IMR-90 (cell line): ENCODE measurements at regions not wholly inside any gene's neighbourhood (a gene's known extent, or its start where the extent isn't known, plus 50 kb on each side); places are given as distances from the start of the nearest gene placed in this dataset.

Experiments used
- ATAC-seq: fragments of 200-7000 bp; cut with Tn5 transposase; 2 replicates; pipeline ENCODE4 v1.9.1; 2020; ENCODE audit warnings: low read depth, mild to moderate bottlenecking, moderate library complexity
- BruUV-seq: library from RNA; stranded (reverse); fragments of 400-500 nt; replicated peaks from 2 replicates; lab custom pipeline; 2021; lab: Mats Ljungman, UMichigan
- CTCF ChIA-PET: fragments of 300-600 bp; formaldehyde crosslinking; extraction: SDS; loops from one replicate; lab custom pipeline; 2021; ENCODE audit warnings: antibody characterized with exemption; lab: Yijun Ruan, JAX
- POLR2A ChIA-PET: fragments of 300-600 bp; sonication (Branson Sonifier 250); formaldehyde crosslinking; loops from one replicate; lab custom pipeline; 2022; ENCODE audit warnings: antibody characterized with exemption; ENCODE audit not compliant: unreplicated experiment; lab: Charles Lee
- DNase-seq: peaks from one replicate; pipeline ENCODE4 v3.0.0; 2013
- H2AFZ ChIP-seq: replicated peaks from 2 replicates; pipeline ENCODE3; 2013; ENCODE audit warnings: low read length, mild to moderate bottlenecking; ENCODE audit not compliant: poor library complexity
- H2AK5ac ChIP-seq: 2 replicates; pipeline ENCODE4 v1.6.1; 2013; ENCODE audit warnings: low read depth, low read length, inconsistent platforms
- H2AK9ac ChIP-seq: replicated peaks from 2 replicates; pipeline ENCODE3; 2013; ENCODE audit warnings: mild to moderate bottlenecking, low read depth, low read length, moderate library complexity; ENCODE audit not compliant: poor library complexity
- H2BK120ac ChIP-seq: 2 replicates; pipeline ENCODE4 v1.6.1; 2013; ENCODE audit warnings: low read depth, low read length, inconsistent platforms
- H2BK15ac ChIP-seq: 3 replicates; pipeline ENCODE4 v1.6.1; 2013; ENCODE audit warnings: low read depth, low read length, inconsistent platforms
- H2BK20ac ChIP-seq: 2 replicates; pipeline ENCODE4 v1.6.1; 2013; ENCODE audit warnings: low read depth, mild to moderate bottlenecking, inconsistent platforms, low read length, moderate library complexity
- H2BK5ac ChIP-seq: 2 replicates; pipeline ENCODE4 v1.6.1; 2013; ENCODE audit warnings: mild to moderate bottlenecking, low read depth, low read length, inconsistent platforms; ENCODE audit not compliant: poor library complexity, severe bottlenecking
- H3K14ac ChIP-seq: replicated peaks from 2 replicates; pipeline ENCODE4 v1.6.1; 2013; ENCODE audit warnings: low read depth, low read length, inconsistent platforms
- H3K18ac ChIP-seq: 2 replicates; pipeline ENCODE4 v1.6.1; 2013; ENCODE audit warnings: low read depth, low read length, control low read depth
- H3K23ac ChIP-seq: 2 replicates; pipeline ENCODE4 v1.6.1; 2013; ENCODE audit warnings: low read depth, low read length, inconsistent platforms
- H3K27ac ChIP-seq: 2 replicates; pipeline ENCODE4 v1.5.1; 2013; ENCODE audit warnings: mild to moderate bottlenecking, control low read depth, low read length; ENCODE audit not compliant: insufficient read depth
- H3K27me3 ChIP-seq: 2 replicates; pipeline ENCODE4 v1.6.1; 2013; ENCODE audit warnings: low read length; ENCODE audit not compliant: control insufficient read depth, insufficient read depth
- H3K36me3 ChIP-seq: 2 replicates; pipeline ENCODE4 v1.6.1; 2013; ENCODE audit warnings: low read length, mixed read lengths; ENCODE audit not compliant: control insufficient read depth, insufficient read depth
- H3K4ac ChIP-seq: 2 replicates; pipeline ENCODE4 v1.6.1; 2013; ENCODE audit warnings: low read depth, low read length, inconsistent platforms
- H3K4me1 ChIP-seq: 2 replicates; pipeline ENCODE4 v1.6.1; 2013; ENCODE audit warnings: low read length, mixed read lengths; ENCODE audit not compliant: control insufficient read depth, insufficient read depth
- H3K4me2 ChIP-seq: 2 replicates; pipeline ENCODE4 v1.6.1; 2013; ENCODE audit warnings: low read depth, mild to moderate bottlenecking, control low read depth, low read length, moderate library complexity
- H3K4me3 ChIP-seq: 2 replicates; pipeline ENCODE4 v1.5.1; 2013; ENCODE audit warnings: low read depth, mild to moderate bottlenecking, control low read depth, low read length, moderate library complexity; ENCODE audit not compliant: insufficient read depth
- H3K56ac ChIP-seq: 2 replicates; pipeline ENCODE4 v1.6.1; 2013; ENCODE audit warnings: low read length, inconsistent platforms; ENCODE audit not compliant: insufficient read depth; ENCODE audit errors: extremely low read depth
- H3K79me1 ChIP-seq, 2 experiments: 2 replicates each; pipeline ENCODE4 v1.6.1; 2013; ENCODE audit warnings: low read length in 2 of 2, inconsistent platforms in 1 of 2, low read depth in 1 of 2
- H3K9ac ChIP-seq: 2 replicates; pipeline ENCODE4 v1.6.1; 2013; ENCODE audit warnings: low read depth, low read length, control low read depth
- H3K9me1 ChIP-seq: 2 replicates; pipeline ENCODE4 v1.6.1; 2013; ENCODE audit warnings: low read length, inconsistent platforms; ENCODE audit not compliant: insufficient read depth
- H3K9me3 ChIP-seq: 2 replicates; pipeline ENCODE4 v1.6.1; 2013; ENCODE audit warnings: low read length; ENCODE audit not compliant: control insufficient read depth, insufficient read depth
- H4K20me1 ChIP-seq: 2 replicates; pipeline ENCODE4 v1.6.1; 2013; ENCODE audit warnings: low read length, inconsistent platforms; ENCODE audit not compliant: insufficient read depth
- H4K5ac ChIP-seq: 2 replicates; pipeline ENCODE4 v1.6.1; 2013; ENCODE audit warnings: mild to moderate bottlenecking, low read depth, low read length, control low read depth
- H4K8ac ChIP-seq, 2 experiments: 2 replicates each; pipeline ENCODE4 v1.6.1; 2013; ENCODE audit warnings: low read depth in 2 of 2, low read length in 2 of 2, control low read depth in 1 of 2, inconsistent platforms in 1 of 2
- H4K91ac ChIP-seq: 2 replicates; pipeline ENCODE4 v1.6.1; 2013; ENCODE audit warnings: low read depth, low read length, inconsistent platforms; ENCODE audit not compliant: insufficient read depth
- BHLHE40 ChIP-seq: fragments of 150-350 bp; IDR thresholded peaks from 2 replicates; pipeline ENCODE4 v1.6.1; 2016; ENCODE audit warnings: mild to moderate bottlenecking, low read depth, low read length
- CEBPB ChIP-seq: IDR thresholded peaks from 2 replicates; pipeline ENCODE4 v1.6.1; 2012; ENCODE audit warnings: low read depth, low read length, improper control_type of control experiment
- CHD1 ChIP-seq: IDR thresholded peaks from 2 replicates; pipeline ENCODE4 v1.6.1; 2012; ENCODE audit warnings: low read depth, low read length, improper control_type of control experiment
- FOS ChIP-seq: fragments of 150-350 bp; IDR thresholded peaks from 2 replicates; pipeline ENCODE4 v1.6.1; 2016; ENCODE audit warnings: low read depth, low read length
- MAFK ChIP-seq: IDR thresholded peaks from 2 replicates; pipeline ENCODE4 v1.6.1; 2012; ENCODE audit warnings: low read depth, low read length, improper control_type of control experiment
- MAZ ChIP-seq: IDR thresholded peaks from 2 replicates; pipeline ENCODE4 v1.6.1; 2012; ENCODE audit warnings: low read depth, mild to moderate bottlenecking, low read length, improper control_type of control experiment, moderate library complexity, borderline replicate concordance
- MXI1 ChIP-seq: IDR thresholded peaks from 2 replicates; pipeline ENCODE4 v1.6.1; 2012; ENCODE audit warnings: low read depth, mild to moderate bottlenecking, low read length, moderate library complexity, borderline replicate concordance
- NFE2L2 ChIP-seq: fragments of 150-350 bp; IDR thresholded peaks from 2 replicates; pipeline ENCODE4 v1.6.1; 2016; ENCODE audit warnings: low read depth, mild to moderate bottlenecking, low read length
- POLR2A ChIP-seq: IDR thresholded peaks from 2 replicates; pipeline ENCODE4 v1.6.1; 2012; ENCODE audit warnings: mild to moderate bottlenecking, low read depth, low read length
- RAD21 ChIP-seq: IDR thresholded peaks from 2 replicates; pipeline ENCODE4 v1.6.1; 2012; ENCODE audit warnings: low read length, improper control_type of control experiment
- RCOR1 ChIP-seq: IDR thresholded peaks from 2 replicates; pipeline ENCODE4 v1.6.1; 2012; ENCODE audit warnings: mild to moderate bottlenecking, low read length, improper control_type of control experiment; ENCODE audit not compliant: insufficient replicate concordance
- SMC3 ChIP-seq: fragments of 150-350 bp; IDR thresholded peaks from 2 replicates; pipeline ENCODE4 v1.6.1; 2016; ENCODE audit warnings: low read depth, mild to moderate bottlenecking, antibody characterized with exemption, low read length, moderate library complexity
- USF2 ChIP-seq: fragments of 150-350 bp; IDR thresholded peaks from 2 replicates; pipeline ENCODE4 v1.6.1; 2017; ENCODE audit warnings: mild to moderate bottlenecking, antibody characterized with exemption, low read length, low read depth
- WGBS, 2 experiments: methylation state at CpG; one replicate each; pipeline versions ENCODE4 v1.1.5 to v1.1.7; 2013; ENCODE audit warnings: missing lambda C conversion rate in 2 of 2; ENCODE audit not compliant: insufficient read length in 1 of 2; ENCODE audit errors: extremely low coverage in 2 of 2; 5-methylcytosine and 5-hydroxymethylcytosine counted together
- dilution Hi-C: fragments of 300-500 bp; cut with HindIII; formaldehyde crosslinking; loops from one replicate; pipeline ENCODE4 v1.14.3; 2018; ENCODE audit warnings: low sequenced_read_pairs; ENCODE audit not compliant: unreplicated experiment
- in situ Hi-C: fragments of 300-500 bp; cut with MboI; formaldehyde crosslinking; loops from 3 replicates; pipeline ENCODE4 v1.14.3; 2019; ENCODE audit warnings: low sequenced_read_pairs, inconsistent platforms, mixed read lengths
- intact Hi-C: fragments of 100-400 bp; cut with micrococcal nuclease; formaldehyde crosslinking; loops from 2 replicates; pipeline ENCODE4 v1.10.0; 2022
- TF ChIP-seq, protein P1 (sequence below): conservative IDR thresholded peaks from 2 replicates; pipeline ENCODE4 v1.5.1; 2012; ENCODE audit warnings: mild to moderate bottlenecking, low read depth, low read length, improper control_type of control experiment
- TF ChIP-seq, protein P2 (sequence below): fragments of 150-350 bp; IDR thresholded peaks from 2 replicates; pipeline ENCODE4 v1.6.1; 2016; ENCODE audit warnings: low read depth, mild to moderate bottlenecking, low read length, moderate library complexity, borderline replicate concordance

DNA sequence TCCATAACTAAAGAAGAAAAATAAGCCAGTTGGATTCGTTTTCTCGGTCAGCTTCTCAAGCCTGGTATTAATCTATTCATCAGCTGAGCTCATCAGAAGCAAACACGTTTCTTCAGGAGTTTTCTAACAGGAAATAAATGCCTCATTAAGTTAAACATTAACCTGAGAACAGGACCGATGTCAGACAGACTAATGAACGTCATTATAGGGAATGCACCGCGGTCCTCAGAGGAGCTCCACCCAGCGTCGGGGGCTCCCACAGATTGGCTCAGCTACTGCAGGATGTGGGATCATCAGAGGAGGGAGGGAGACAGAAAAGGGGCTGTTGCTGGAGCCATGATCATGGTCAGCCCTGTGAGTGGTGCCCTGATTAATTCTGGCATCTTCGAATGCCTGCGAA, 615.4 kb downstream of the PTPRU start:
- no peak overlapping the region for H3K4me3 ChIP-seq
- 23% methylated on average over 3 of the region's 11 CpGs; no CpG with 5 or more reads in 1 of the 2 experiments for WGBS, 2 experiments
- no peak overlapping the region for H3K4ac ChIP-seq

More for the DNA sequence above, 615.4 kb downstream of the PTPRU start:
- no peak overlapping the region for H4K5ac ChIP-seq
- no peaks in the 10 kb centered on the region for H3K9me3 ChIP-seq
- H2AFZ ChIP-seq, result no peak overlapping the region
- no peaks in the 10 kb centered on the region for H4K20me1 ChIP-seq
- H2BK20ac ChIP-seq, result no peak overlapping the region
- no peaks in the 10 kb centered on the region for H3K79me1 ChIP-seq
- no peak overlapping the region for H2BK5ac ChIP-seq
- no peak overlapping the region for H3K9ac ChIP-seq
- no peaks in the 10 kb centered on the region for H3K9me1 ChIP-seq
- ATAC-seq, result no peak
- no peak overlapping the region for H3K14ac ChIP-seq
- intact Hi-C loops, result no loop called here
- no peak overlapping the region for H2AK9ac ChIP-seq
- no peaks in the 10 kb centered on the region for H3K4me1 ChIP-seq
- H3K27ac ChIP-seq, result no peak overlapping the region
- ChIA-PET POLR2A (no interaction called here), CTCF (no interaction called here)
- H3K36me3 ChIP-seq, result no peaks in the 10 kb centered on the region
- no peak overlapping the region for H4K8ac ChIP-seq
- peaks cover 5% of the 10 kb centered on the region; the same call in 1 of the 2 replicates for H3K27me3 ChIP-seq
- H2BK120ac ChIP-seq, result no peak overlapping the region
- in situ Hi-C loops, result loop anchor here (5.0 kb wide), 1 partner anchor 609 kb away; no protein-coding TSS in a partner anchor
- BruUV-seq, result no TSS peak
- H3K23ac ChIP-seq, result no peak overlapping the region
- no peak overlapping the region for H3K56ac ChIP-seq
- no peak overlapping the region for H4K91ac ChIP-seq
- H2BK15ac ChIP-seq, result no peak overlapping the region
- H3K4me2 ChIP-seq, result no peak overlapping the region
- no peak for DNase-seq
- H3K18ac ChIP-seq, result no peak overlapping the region
- H2AK5ac ChIP-seq, result no peak overlapping the region
- TF ChIP-seq SMC3, result no peak
- TF ChIP-seq FOS, result no peak
- no peak for TF ChIP-seq CHD1
- TF ChIP-seq MAZ, result no peak
- TF ChIP-seq, protein P1, sequence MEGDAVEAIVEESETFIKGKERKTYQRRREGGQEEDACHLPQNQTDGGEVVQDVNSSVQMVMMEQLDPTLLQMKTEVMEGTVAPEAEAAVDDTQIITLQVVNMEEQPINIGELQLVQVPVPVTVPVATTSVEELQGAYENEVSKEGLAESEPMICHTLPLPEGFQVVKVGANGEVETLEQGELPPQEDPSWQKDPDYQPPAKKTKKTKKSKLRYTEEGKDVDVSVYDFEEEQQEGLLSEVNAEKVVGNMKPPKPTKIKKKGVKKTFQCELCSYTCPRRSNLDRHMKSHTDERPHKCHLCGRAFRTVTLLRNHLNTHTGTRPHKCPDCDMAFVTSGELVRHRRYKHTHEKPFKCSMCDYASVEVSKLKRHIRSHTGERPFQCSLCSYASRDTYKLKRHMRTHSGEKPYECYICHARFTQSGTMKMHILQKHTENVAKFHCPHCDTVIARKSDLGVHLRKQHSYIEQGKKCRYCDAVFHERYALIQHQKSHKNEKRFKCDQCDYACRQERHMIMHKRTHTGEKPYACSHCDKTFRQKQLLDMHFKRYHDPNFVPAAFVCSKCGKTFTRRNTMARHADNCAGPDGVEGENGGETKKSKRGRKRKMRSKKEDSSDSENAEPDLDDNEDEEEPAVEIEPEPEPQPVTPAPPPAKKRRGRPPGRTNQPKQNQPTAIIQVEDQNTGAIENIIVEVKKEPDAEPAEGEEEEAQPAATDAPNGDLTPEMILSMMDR, result no peak
- no peak for TF ChIP-seq USF2
- TF ChIP-seq CEBPB, result no peak
- no peak for TF ChIP-seq NFE2L2
- TF ChIP-seq BHLHE40, result no peak
- TF ChIP-seq RAD21, result no peak
- TF ChIP-seq MAFK, result no peak
- TF ChIP-seq, protein P2, sequence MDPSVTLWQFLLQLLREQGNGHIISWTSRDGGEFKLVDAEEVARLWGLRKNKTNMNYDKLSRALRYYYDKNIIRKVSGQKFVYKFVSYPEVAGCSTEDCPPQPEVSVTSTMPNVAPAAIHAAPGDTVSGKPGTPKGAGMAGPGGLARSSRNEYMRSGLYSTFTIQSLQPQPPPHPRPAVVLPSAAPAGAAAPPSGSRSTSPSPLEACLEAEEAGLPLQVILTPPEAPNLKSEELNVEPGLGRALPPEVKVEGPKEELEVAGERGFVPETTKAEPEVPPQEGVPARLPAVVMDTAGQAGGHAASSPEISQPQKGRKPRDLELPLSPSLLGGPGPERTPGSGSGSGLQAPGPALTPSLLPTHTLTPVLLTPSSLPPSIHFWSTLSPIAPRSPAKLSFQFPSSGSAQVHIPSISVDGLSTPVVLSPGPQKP, result no peak
- TF ChIP-seq POLR2A, result no peak
- no peak for TF ChIP-seq MXI1
- TF ChIP-seq RCOR1, result no peak
- dilution Hi-C loops, result no loop called here
